HCT116 (cell line): ENCODE measurements at regions not wholly inside any gene's neighbourhood (a gene's known extent, or its start where the extent isn't known, plus 50 kb on each side); places are given as distances from the start of the nearest gene placed in this dataset.
A peak's percentile ranks its signal among the peaks of the same experiment; 100 is the strongest.

Experiments used
- ATAC-seq: fragments of 200-7000 bp; cut with Tn5 transposase; 2 replicates; pipeline ENCODE4 v1.9.1; 2020; ENCODE audit warnings: mild to moderate bottlenecking, moderate library complexity
- BruUV-seq: library from RNA; stranded (reverse); fragments of 400-500 nt; replicated peaks from 2 replicates; lab custom pipeline; 2021; lab: Mats Ljungman, UMichigan
- CTCF ChIA-PET: fragments of 300-600 bp; sonication (Branson Sonifier 250); formaldehyde crosslinking; loops from one replicate; lab custom pipeline; 2021; ENCODE audit warnings: antibody characterized with exemption; lab: Charles Lee
- POLR2A ChIA-PET: fragments of 300-600, 350-600 bp; sonication (Branson Sonifier 250); formaldehyde crosslinking; loops from one replicate; lab custom pipeline; 2021; ENCODE audit warnings: antibody characterized with exemption; lab: Charles Lee
- RAD21 ChIA-PET, 2 experiments: fragments of 300-600 bp; sonication (Branson Sonifier 250); formaldehyde crosslinking; loops; one replicate each; lab custom pipeline; 2023; ENCODE audit warnings: low total read pairs in 2 of 2; ENCODE audit not compliant: uncharacterized antibody in 2 of 2, unreplicated experiment in 2 of 2, low non-redundant PET in 1 of 2; lab: Charles Lee
- DNase-seq: peaks from one replicate; pipeline ENCODE4 v3.0.0-alpha.2; 2010; ENCODE audit warnings: low read depth, low spot score
- H2AFZ ChIP-seq: fragments of 200-600 bp; shearing (Covaris generic), sonication (generic); 2 replicates; pipeline ENCODE4 v1.6.1; 2017; ENCODE audit warnings: low read depth, mixed run types, mixed read lengths, antibody characterized with exemption, low read length; ENCODE audit not compliant: poor library complexity, severe bottlenecking
- H3K27ac ChIP-seq: 2 replicates; pipeline ENCODE4 v1.5.1; 2012; ENCODE audit warnings: low read depth, low read length
- H3K27me3 ChIP-seq: fragments of 200-600 bp; sonication (generic); 2 replicates; pipeline ENCODE4 v1.6.1; 2016; ENCODE audit warnings: mixed run types, low read length, mixed read lengths; ENCODE audit not compliant: insufficient read depth
- H3K36me3 ChIP-seq, 2 experiments: fragments of 200-500 bp in 1 of 2; fragments of 200-600 bp in 1 of 2; sonication (Bioruptor generic) in 1 of 2; sonication (generic) in 1 of 2; 2 replicates each; pipeline versions ENCODE4 v1.5.1 to v1.6.1; 2014 to 2016; ENCODE audit warnings: low read length in 2 of 2, inconsistent platforms in 1 of 2, mixed read lengths in 1 of 2, mixed run types in 1 of 2; ENCODE audit not compliant: insufficient read depth in 2 of 2, control insufficient read depth in 1 of 2
- H3K4me1 ChIP-seq, 2 experiments: fragments of 200-600 bp in 1 of 2; sonication (generic) in 1 of 2; 2 replicates each; pipeline versions ENCODE4 v1.5.1 to v1.6.1; 2012 to 2017; ENCODE audit warnings: low read length in 2 of 2, inconsistent platforms in 1 of 2, mild to moderate bottlenecking in 1 of 2, mixed read lengths in 1 of 2, mixed run types in 1 of 2, moderate library complexity in 1 of 2; ENCODE audit not compliant: insufficient read depth in 2 of 2, control insufficient read depth in 1 of 2
- H3K4me2 ChIP-seq: fragments of 200-600 bp; sonication (generic); 2 replicates; pipeline ENCODE4 v1.6.1; 2017; ENCODE audit warnings: mixed run types, low read length, mixed read lengths
- H3K4me3 ChIP-seq, 2 experiments: fragments of 200-600 bp in 1 of 2; sonication (generic) in 1 of 2; replicated peaks in 1 of 2; 2 replicates each; pipeline ENCODE4 v1.5.1; 2011 to 2016; ENCODE audit warnings: low read length in 2 of 2, control low read depth in 1 of 2, low read depth in 1 of 2, mild to moderate bottlenecking in 1 of 2, mixed read lengths in 1 of 2, mixed run types in 1 of 2
- H3K79me2 ChIP-seq: fragments of 200-600 bp; sonication (generic); 2 replicates; pipeline ENCODE4 v1.6.1; 2017; ENCODE audit warnings: mild to moderate bottlenecking, mixed run types, low read length, moderate library complexity, mixed read lengths; ENCODE audit not compliant: insufficient read depth
- H3K9ac ChIP-seq: fragments of 200-600 bp; sonication (generic); 2 replicates; pipeline ENCODE4 v1.6.1; 2016; ENCODE audit warnings: low read length, mixed read lengths
- H3K9me2 ChIP-seq: fragments of 200-600 bp; sonication (generic), shearing (Covaris generic); 2 replicates; pipeline ENCODE4 v1.6.1; 2017; ENCODE audit warnings: mixed run types, mild to moderate bottlenecking, moderate library complexity; ENCODE audit not compliant: insufficient read depth
- H3K9me3 ChIP-seq, 2 experiments: fragments of 200-500 bp in 1 of 2; fragments of 200-600 bp in 1 of 2; sonication (Bioruptor generic) in 1 of 2; sonication (generic) in 1 of 2; 2 replicates each; pipeline ENCODE4 v1.6.1; 2014 to 2017; ENCODE audit warnings: low read length in 2 of 2, mixed read lengths in 2 of 2, inconsistent platforms in 1 of 2, low read depth in 1 of 2, mild to moderate bottlenecking in 1 of 2, mixed run types in 1 of 2, moderate library complexity in 1 of 2; ENCODE audit not compliant: control insufficient read depth in 1 of 2, insufficient read depth in 1 of 2
- H4K20me1 ChIP-seq: fragments of 200-600 bp; sonication (generic), shearing (Covaris generic); 2 replicates; pipeline ENCODE4 v1.6.1; 2017; ENCODE audit warnings: mixed run types, mild to moderate bottlenecking, moderate library complexity; ENCODE audit not compliant: insufficient read depth
- CBX3 ChIP-seq: IDR thresholded peaks from 2 replicates; pipeline ENCODE4 v1.6.1; 2012; ENCODE audit warnings: low read depth
- CEBPB ChIP-seq: IDR thresholded peaks from 2 replicates; pipeline ENCODE4 v1.6.1; 2012; ENCODE audit warnings: low read depth
- EGR1 ChIP-seq: IDR thresholded peaks from 2 replicates; pipeline ENCODE4 v1.6.1; 2012; ENCODE audit warnings: low read depth
- ELF1 ChIP-seq: IDR thresholded peaks from 2 replicates; pipeline ENCODE4 v1.6.1; 2012; ENCODE audit warnings: low read depth, borderline replicate concordance
- EZH2phosphoT487 ChIP-seq: fragments of 200-600 bp; IDR thresholded peaks from 2 replicates; pipeline ENCODE4 v1.6.1; 2018; ENCODE audit warnings: antibody characterized with exemption, borderline replicate concordance
- FOSL1 ChIP-seq: IDR thresholded peaks from 2 replicates; pipeline ENCODE4 v1.6.1; 2012; ENCODE audit warnings: low read depth
- JUND ChIP-seq: IDR thresholded peaks from 2 replicates; pipeline ENCODE4 v1.6.1; 2012
- POLR2A ChIP-seq: IDR thresholded peaks from 2 replicates; pipeline ENCODE4 v1.7.0; 2011; ENCODE audit warnings: borderline replicate concordance; ENCODE audit not compliant: insufficient read depth, insufficient read length; ENCODE audit errors: extremely low read depth
- POLR2AphosphoS5 ChIP-seq: IDR thresholded peaks from 2 replicates; pipeline ENCODE4 v1.6.1; 2011; ENCODE audit warnings: mild to moderate bottlenecking, low read depth, low read length, moderate library complexity
- SIN3A ChIP-seq: IDR thresholded peaks from 2 replicates; pipeline ENCODE4 v1.6.1; 2012; ENCODE audit warnings: low read depth
- SRF ChIP-seq: IDR thresholded peaks from 2 replicates; pipeline ENCODE4 v1.6.1; 2012; ENCODE audit warnings: low read depth
- TCF7L2 ChIP-seq: IDR thresholded peaks from 2 replicates; pipeline ENCODE4 v1.7.0; 2011; ENCODE audit warnings: borderline replicate concordance, inconsistent platforms; ENCODE audit not compliant: insufficient read depth, insufficient read length; ENCODE audit errors: extremely low read depth
- ZFX ChIP-seq: fragments of 450-650 bp; IDR thresholded peaks from 2 replicates; pipeline ENCODE4 v1.6.1; 2017
- ZNF274 ChIP-seq: fragments of 200-500 bp; sonication (Bioruptor generic); IDR thresholded peaks from 2 replicates; pipeline ENCODE4 v1.6.1; 2014; ENCODE audit warnings: mild to moderate bottlenecking, low read depth, low read length, inconsistent platforms
- intact Hi-C: fragments of 100-400 bp; cut with micrococcal nuclease; formaldehyde crosslinking; loops from 2 replicates; pipeline ENCODE4 v1.10.0; 2022
- TF ChIP-seq, protein P1 (sequence below): IDR thresholded peaks from 2 replicates; pipeline ENCODE4 v1.6.1; 2012
- TF ChIP-seq, protein P2 (sequence below): IDR thresholded peaks from 2 replicates; pipeline ENCODE4 v1.6.1; 2012; ENCODE audit warnings: low read depth
- TF ChIP-seq, protein P3 (sequence below): IDR thresholded peaks from 2 replicates; pipeline ENCODE4 v1.6.1; 2011; ENCODE audit warnings: mild to moderate bottlenecking, low read length, moderate library complexity; ENCODE audit not compliant: insufficient replicate concordance; ENCODE audit errors: extremely low read depth

DNA sequence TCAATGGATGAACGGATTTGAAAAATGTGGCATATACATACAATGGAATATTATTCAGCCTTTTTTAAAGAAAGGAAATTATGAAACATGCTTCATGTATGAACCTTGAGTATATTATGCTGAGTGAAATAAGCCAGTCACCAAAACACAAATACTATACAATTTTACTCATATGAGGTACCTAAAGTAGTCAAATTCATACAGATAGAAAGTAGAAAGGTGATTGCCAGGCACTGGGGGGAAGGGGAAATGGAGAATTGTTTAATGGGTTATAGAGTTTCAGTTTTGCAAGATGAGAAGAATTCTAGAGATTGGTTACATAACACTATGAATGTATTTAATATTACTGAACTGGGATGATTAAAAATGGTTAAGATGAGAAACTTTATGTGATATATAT lies 171.4 kb downstream of the TMTC3 start:
- TF ChIP-seq ZNF274 (no peak), SIN3A (no peak), CEBPB (no peak), EGR1 (no peak), FOSL1 (no peak), ZFX (no peak), EZH2phosphoT487 (no peak), TCF7L2 (no peak), ELF1 (no peak), POLR2AphosphoS5 (no peak), SRF (no peak), POLR2A (no peak), JUND (no peak), CBX3 (no peak)
- TF ChIP-seq, protein P1, sequence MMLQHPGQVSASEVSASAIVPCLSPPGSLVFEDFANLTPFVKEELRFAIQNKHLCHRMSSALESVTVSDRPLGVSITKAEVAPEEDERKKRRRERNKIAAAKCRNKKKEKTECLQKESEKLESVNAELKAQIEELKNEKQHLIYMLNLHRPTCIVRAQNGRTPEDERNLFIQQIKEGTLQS = no peak
- TF ChIP-seq, protein P2, sequence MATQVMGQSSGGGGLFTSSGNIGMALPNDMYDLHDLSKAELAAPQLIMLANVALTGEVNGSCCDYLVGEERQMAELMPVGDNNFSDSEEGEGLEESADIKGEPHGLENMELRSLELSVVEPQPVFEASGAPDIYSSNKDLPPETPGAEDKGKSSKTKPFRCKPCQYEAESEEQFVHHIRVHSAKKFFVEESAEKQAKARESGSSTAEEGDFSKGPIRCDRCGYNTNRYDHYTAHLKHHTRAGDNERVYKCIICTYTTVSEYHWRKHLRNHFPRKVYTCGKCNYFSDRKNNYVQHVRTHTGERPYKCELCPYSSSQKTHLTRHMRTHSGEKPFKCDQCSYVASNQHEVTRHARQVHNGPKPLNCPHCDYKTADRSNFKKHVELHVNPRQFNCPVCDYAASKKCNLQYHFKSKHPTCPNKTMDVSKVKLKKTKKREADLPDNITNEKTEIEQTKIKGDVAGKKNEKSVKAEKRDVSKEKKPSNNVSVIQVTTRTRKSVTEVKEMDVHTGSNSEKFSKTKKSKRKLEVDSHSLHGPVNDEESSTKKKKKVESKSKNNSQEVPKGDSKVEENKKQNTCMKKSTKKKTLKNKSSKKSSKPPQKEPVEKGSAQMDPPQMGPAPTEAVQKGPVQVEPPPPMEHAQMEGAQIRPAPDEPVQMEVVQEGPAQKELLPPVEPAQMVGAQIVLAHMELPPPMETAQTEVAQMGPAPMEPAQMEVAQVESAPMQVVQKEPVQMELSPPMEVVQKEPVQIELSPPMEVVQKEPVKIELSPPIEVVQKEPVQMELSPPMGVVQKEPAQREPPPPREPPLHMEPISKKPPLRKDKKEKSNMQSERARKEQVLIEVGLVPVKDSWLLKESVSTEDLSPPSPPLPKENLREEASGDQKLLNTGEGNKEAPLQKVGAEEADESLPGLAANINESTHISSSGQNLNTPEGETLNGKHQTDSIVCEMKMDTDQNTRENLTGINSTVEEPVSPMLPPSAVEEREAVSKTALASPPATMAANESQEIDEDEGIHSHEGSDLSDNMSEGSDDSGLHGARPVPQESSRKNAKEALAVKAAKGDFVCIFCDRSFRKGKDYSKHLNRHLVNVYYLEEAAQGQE = no peak
- TF ChIP-seq, protein P3, sequence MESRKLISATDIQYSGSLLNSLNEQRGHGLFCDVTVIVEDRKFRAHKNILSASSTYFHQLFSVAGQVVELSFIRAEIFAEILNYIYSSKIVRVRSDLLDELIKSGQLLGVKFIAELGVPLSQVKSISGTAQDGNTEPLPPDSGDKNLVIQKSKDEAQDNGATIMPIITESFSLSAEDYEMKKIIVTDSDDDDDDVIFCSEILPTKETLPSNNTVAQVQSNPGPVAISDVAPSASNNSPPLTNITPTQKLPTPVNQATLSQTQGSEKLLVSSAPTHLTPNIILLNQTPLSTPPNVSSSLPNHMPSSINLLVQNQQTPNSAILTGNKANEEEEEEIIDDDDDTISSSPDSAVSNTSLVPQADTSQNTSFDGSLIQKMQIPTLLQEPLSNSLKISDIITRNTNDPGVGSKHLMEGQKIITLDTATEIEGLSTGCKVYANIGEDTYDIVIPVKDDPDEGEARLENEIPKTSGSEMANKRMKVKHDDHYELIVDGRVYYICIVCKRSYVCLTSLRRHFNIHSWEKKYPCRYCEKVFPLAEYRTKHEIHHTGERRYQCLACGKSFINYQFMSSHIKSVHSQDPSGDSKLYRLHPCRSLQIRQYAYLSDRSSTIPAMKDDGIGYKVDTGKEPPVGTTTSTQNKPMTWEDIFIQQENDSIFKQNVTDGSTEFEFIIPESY = no peak
- RAD21 ChIA-PET = no interaction called here

More for the DNA sequence above, 171.4 kb downstream of the TMTC3 start:
- no TSS peak for BruUV-seq
- intact Hi-C loops = no loop called here
- Histone ChIP-seq H2AFZ (peak overlapping the region; percentile 68), H3K4me3 (no peak overlapping the region), H3K4me1 (peaks cover 0 to 15% of the 10 kb centered on the region in 2 experiments; a peak in 2 of 4 replicates), H3K9ac (no peak overlapping the region), H3K4me2 (no peak overlapping the region), H3K27ac (no peak overlapping the region), H4K20me1 (no peaks in the 10 kb centered on the region), H3K9me2 (no peaks in the 10 kb centered on the region), H3K36me3 (no peaks in the 10 kb centered on the region), H3K27me3 (no peaks in the 10 kb centered on the region), H3K9me3 (no peaks in the 10 kb centered on the region), H3K79me2 (no peaks in the 10 kb centered on the region)
- ATAC-seq (no peak), DNase-seq (no peak)
- ChIA-PET POLR2A (no interaction called here), CTCF (no interaction called here)
